GM11168 (cell line): ENCODE measurements at regions not wholly inside any gene's neighbourhood (a gene's known extent, or its start where the extent isn't known, plus 50 kb on each side); places are given as distances from the start of the nearest gene placed in this dataset.

Experiments
- in situ Hi-C: fragments of 300-500 bp; cut with MboI; formaldehyde crosslinking; loops from one replicate; pipeline ENCODE4 v1.12.0; 2022; ENCODE audit warnings: low sequenced_read_pairs; ENCODE audit not compliant: unreplicated experiment

GRCh38 chr7:106393564-106394251 is 108.9 kb upstream of the NAMPT start:
- in situ Hi-C loops, result no loop called here

GRCh38 chr7:106392590-106392989 is 107.8 kb upstream of the NAMPT start:
- in situ Hi-C loops, result no loop called here

- in situ Hi-C loops, result no loop called here
Measured at GRCh38 chr7:106392144-106392543, 107.4 kb upstream of the NAMPT start.

- in situ Hi-C loops, result no loop called here
Measured at GRCh38 chr7:106386958-106387357, 102.2 kb upstream of the NAMPT start.

- in situ Hi-C loops, result no loop called here
Measured at GRCh38 chr7:106384373-106384772, 99.6 kb upstream of the NAMPT start.

- in situ Hi-C loops, result no loop called here
Measured at GRCh38 chr7:106382929-106383328, 98.1 kb upstream of the NAMPT start.

- in situ Hi-C loops, result no loop called here
Measured at GRCh38 chr7:106382129-106382528, 97.3 kb upstream of the NAMPT start.

GRCh38 chr7:106381252-106381651 is 96.5 kb upstream of the NAMPT start:
- in situ Hi-C loops, result no loop called here

GRCh38 chr7:106377847-106378361 is 93.1 kb upstream of the NAMPT start:
- in situ Hi-C loops, result no loop called here

GRCh38 chr7:106376026-106376799 is 91.4 kb upstream of the NAMPT start:
- in situ Hi-C loops, result no loop called here

GRCh38 chr7:106375499-106375898 is 90.7 kb upstream of the NAMPT start:
- in situ Hi-C loops, result no loop called here

- in situ Hi-C loops, result no loop called here
Measured at GRCh38 chr7:106374437-106374836, 89.7 kb upstream of the NAMPT start.

- in situ Hi-C loops, result no loop called here
Measured at GRCh38 chr7:106372595-106373318, 88.0 kb upstream of the NAMPT start.

- in situ Hi-C loops, result no loop called here
Measured at GRCh38 chr7:106372126-106372525, 87.3 kb upstream of the NAMPT start.

- in situ Hi-C loops, result no loop called here
Measured at GRCh38 chr7:106371629-106372028, 86.8 kb upstream of the NAMPT start.

GRCh38 chr7:106370542-106370941 is 85.8 kb upstream of the NAMPT start:
- in situ Hi-C loops, result no loop called here

- in situ Hi-C loops, result no loop called here
Measured at GRCh38 chr7:106369816-106370215, 85.0 kb upstream of the NAMPT start.

GRCh38 chr7:106369352-106369751 is 84.6 kb upstream of the NAMPT start:
- in situ Hi-C loops, result no loop called here

GRCh38 chr7:106367664-106368063 is 82.9 kb upstream of the NAMPT start:
- in situ Hi-C loops, result no loop called here

- in situ Hi-C loops, result no loop called here
Measured at GRCh38 chr7:106367018-106367420, 82.2 kb upstream of the NAMPT start.
